ENCODE measurements at regions not wholly inside any gene's neighbourhood (a gene's known extent, or its start where the extent isn't known, plus 50 kb on each side); places are given as distances from the start of the nearest gene placed in this dataset.

DNA sequence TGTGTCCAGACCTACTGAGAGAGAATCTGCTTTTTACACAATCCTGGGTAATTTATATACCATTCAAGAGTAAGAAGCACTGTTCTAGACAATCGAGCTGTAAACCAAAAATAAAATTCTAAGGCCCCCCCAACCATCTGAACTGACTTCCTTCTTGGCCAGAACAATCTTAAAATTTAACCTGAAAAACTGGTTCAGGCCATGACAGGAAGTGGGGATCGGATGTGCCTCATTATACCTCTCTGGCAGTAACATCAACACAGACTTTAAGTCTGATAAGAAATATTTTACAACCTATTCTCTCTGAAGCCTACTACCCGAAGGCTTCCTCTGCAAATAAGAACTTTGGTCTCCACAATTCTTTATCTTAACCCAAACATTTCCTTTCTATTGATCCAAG, 75.2 kb upstream of the KIF5B start:
- TF ChIP-seq, protein P1, sequence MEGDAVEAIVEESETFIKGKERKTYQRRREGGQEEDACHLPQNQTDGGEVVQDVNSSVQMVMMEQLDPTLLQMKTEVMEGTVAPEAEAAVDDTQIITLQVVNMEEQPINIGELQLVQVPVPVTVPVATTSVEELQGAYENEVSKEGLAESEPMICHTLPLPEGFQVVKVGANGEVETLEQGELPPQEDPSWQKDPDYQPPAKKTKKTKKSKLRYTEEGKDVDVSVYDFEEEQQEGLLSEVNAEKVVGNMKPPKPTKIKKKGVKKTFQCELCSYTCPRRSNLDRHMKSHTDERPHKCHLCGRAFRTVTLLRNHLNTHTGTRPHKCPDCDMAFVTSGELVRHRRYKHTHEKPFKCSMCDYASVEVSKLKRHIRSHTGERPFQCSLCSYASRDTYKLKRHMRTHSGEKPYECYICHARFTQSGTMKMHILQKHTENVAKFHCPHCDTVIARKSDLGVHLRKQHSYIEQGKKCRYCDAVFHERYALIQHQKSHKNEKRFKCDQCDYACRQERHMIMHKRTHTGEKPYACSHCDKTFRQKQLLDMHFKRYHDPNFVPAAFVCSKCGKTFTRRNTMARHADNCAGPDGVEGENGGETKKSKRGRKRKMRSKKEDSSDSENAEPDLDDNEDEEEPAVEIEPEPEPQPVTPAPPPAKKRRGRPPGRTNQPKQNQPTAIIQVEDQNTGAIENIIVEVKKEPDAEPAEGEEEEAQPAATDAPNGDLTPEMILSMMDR (conservative IDR thresholded peaks at IDR 0.05; ENCODE audit: low read depth, low read length) = no peak
- no peak for TF ChIP-seq EZH2phosphoT487 (IDR thresholded peaks at IDR 0.05; ENCODE audit: borderline replicate concordance, low read length)
